ENCODE measurements at regions not wholly inside any gene's neighbourhood (a gene's known extent, or its start where the extent isn't known, plus 50 kb on each side); places are given as distances from the start of the nearest gene placed in this dataset.

DNA sequence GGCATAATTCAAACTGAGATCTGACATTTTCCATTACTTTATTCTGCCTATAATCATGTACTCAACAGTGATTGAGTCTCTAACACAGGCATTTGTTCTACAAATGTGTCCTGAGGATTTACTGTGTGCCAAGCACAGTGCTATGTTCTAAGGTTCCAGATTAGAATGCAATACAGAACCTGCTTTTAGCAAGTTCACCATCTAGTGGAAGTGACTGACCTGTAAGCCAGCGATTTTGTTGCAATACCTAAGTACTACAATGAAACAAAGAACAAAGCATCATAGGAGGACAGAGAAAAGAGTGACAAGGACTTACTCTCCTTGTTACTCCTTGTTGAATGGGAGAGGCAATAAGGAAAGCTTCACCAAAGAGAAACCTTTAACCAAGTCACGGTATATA lies 348.1 kb downstream of the ELAVL2 start:
- DNase-seq (no peak), ATAC-seq (no peak)
- Mint-ChIP-seq H3K9me3 (peaks cover 20 to 21% of the 10 kb centered on the region in 2 donors), H3K27me3 (ENCODE audit: low read depth in 2 of 2) (no peaks in the 10 kb centered on the region), H3K27ac (no peak overlapping the region), H3K4me3 (no peak overlapping the region), H3K4me1 (no peaks in the 10 kb centered on the region), H3K36me3 (peaks cover 7% of the 10 kb centered on the region)
- Histone ChIP-seq H3K27me3 (ENCODE audit: control insufficient read depth, insufficient read depth, low read length) (no peaks in the 10 kb centered on the region), H3K9me3 (ENCODE audit: control insufficient read depth, insufficient read depth, low read length) (peaks cover 4% of the 10 kb centered on the region), H3K4me3 (ENCODE audit: low read length) (no peak overlapping the region), H3K27ac (ENCODE audit: low read length) (no peak overlapping the region), H3K4me1 (ENCODE audit: control insufficient read depth, insufficient read depth, low read length) (no peaks in the 10 kb centered on the region), H3K36me3 (ENCODE audit: control insufficient read depth, insufficient read depth, low read length) (no peaks in the 10 kb centered on the region)
- TF ChIP-seq, protein P1, sequence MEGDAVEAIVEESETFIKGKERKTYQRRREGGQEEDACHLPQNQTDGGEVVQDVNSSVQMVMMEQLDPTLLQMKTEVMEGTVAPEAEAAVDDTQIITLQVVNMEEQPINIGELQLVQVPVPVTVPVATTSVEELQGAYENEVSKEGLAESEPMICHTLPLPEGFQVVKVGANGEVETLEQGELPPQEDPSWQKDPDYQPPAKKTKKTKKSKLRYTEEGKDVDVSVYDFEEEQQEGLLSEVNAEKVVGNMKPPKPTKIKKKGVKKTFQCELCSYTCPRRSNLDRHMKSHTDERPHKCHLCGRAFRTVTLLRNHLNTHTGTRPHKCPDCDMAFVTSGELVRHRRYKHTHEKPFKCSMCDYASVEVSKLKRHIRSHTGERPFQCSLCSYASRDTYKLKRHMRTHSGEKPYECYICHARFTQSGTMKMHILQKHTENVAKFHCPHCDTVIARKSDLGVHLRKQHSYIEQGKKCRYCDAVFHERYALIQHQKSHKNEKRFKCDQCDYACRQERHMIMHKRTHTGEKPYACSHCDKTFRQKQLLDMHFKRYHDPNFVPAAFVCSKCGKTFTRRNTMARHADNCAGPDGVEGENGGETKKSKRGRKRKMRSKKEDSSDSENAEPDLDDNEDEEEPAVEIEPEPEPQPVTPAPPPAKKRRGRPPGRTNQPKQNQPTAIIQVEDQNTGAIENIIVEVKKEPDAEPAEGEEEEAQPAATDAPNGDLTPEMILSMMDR (IDR thresholded peaks at IDR 0.05): no peak
- 94% methylated on average over 2 of the region's 2 CpGs for WGBS (ENCODE audit: insufficient coverage)
- intact Hi-C loops (cut with micrococcal nuclease): no loop called here

DNA sequence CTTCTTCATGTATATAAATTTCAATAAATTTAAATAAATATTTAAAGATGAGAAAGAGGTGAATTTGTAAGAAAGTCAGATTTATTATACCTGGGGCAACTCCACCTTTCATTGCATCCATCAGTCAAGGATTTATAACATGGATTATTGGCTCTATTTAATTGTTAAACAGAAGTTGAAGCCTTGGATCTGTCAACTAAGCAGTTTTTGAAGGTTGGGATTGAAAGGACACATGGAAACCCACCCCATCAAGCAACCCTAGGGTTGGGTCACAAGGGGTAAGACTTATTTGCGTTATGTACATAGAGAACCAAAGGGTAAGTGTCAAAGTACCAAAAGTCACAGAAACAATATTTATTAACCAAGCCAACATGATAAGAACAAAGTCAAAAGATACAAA lies 342.5 kb downstream of the ELAVL2 start:
- no peak overlapping the region for H3K27ac ChIP-seq (ENCODE audit: low read length)
- H3K4me1 ChIP-seq (ENCODE audit: control insufficient read depth, insufficient read depth, low read length): no peaks in the 10 kb centered on the region
- no peaks in the 10 kb centered on the region for H3K27me3 ChIP-seq (ENCODE audit: control insufficient read depth, insufficient read depth, low read length)
- no peak for ATAC-seq
- H3K9me3 ChIP-seq (ENCODE audit: control insufficient read depth, insufficient read depth, low read length): peaks cover under 1% of the 10 kb centered on the region
- no peak overlapping the region for H3K4me3 Mint-ChIP-seq
- TF ChIP-seq, protein P1 (IDR thresholded peaks at IDR 0.05): no peak
- H3K4me3 ChIP-seq (ENCODE audit: low read length): no peak overlapping the region
- peaks cover 14% of the 10 kb centered on the region for H3K36me3 Mint-ChIP-seq
- peaks cover 15 to 21% of the 10 kb centered on the region in 2 donors for H3K9me3 Mint-ChIP-seq
- H3K27me3 Mint-ChIP-seq (ENCODE audit: low read depth in 2 of 2): no peaks in the 10 kb centered on the region
- no peak for DNase-seq
- no peak overlapping the region for H3K27ac Mint-ChIP-seq
- intact Hi-C loops (cut with micrococcal nuclease): no loop called here
- no peaks in the 10 kb centered on the region for H3K4me1 Mint-ChIP-seq
- 100% methylated on average over 1 of the region's 1 CpG for WGBS (ENCODE audit: insufficient coverage)
- no peaks in the 10 kb centered on the region for H3K36me3 ChIP-seq (ENCODE audit: control insufficient read depth, insufficient read depth, low read length)

DNA sequence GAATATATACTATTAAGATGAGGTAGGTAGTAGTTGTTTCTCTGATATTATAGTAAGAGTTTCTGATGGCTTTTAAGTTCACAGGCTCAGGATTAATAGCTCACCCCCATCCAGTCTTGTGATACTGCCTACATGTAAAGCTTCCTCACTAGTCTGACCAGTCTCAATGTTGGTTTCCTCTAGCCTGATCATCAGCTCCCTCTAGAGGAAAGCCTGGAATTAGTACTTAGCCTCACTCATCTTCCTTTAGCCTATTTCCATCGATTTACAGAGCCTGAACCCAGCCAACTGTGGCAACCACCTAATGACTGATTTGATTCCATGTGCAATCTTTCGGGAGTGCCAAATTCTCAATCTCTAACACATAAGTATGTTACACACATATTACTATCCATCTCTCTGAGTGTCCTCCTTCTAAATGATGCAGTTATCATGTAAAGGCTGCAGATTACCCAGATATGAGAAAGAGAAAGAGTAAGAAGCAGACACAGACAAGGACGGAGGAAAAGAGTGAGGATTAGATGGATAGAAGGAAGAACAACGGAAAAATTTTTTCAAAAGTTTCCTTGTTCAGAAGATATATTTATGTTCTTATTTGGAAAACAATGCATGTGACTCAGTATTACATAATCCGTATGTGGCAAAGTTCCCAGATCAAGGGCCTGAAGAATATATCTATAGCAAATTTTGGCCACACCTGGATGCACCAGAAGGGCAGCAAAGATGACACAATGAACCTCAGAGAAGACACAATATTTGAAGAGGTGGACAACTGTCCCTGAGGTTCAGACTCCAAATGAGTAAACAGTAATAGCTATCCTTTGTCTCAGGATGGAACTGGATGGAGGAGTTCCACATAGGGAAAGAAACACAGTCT lies 333.7 kb downstream of the ELAVL2 start:
- WGBS (ENCODE audit: insufficient coverage): 59% methylated on average over 5 of the region's 5 CpGs
- DNase-seq (no peak), ATAC-seq (no peak)
- Mint-ChIP-seq H3K36me3 (no peaks in the 10 kb centered on the region), H3K4me3 (no peak overlapping the region), H3K27me3 (ENCODE audit: low read depth in 2 of 2) (no peaks in the 10 kb centered on the region), H3K27ac (no peak overlapping the region), H3K9me3 (peaks cover 4 to 5% of the 10 kb centered on the region in 2 donors), H3K4me1 (no peaks in the 10 kb centered on the region)
- TF ChIP-seq, protein P1 (IDR thresholded peaks at IDR 0.05): no peak
- Histone ChIP-seq H3K4me1 (ENCODE audit: control insufficient read depth, insufficient read depth, low read length) (no peaks in the 10 kb centered on the region), H3K9me3 (ENCODE audit: control insufficient read depth, insufficient read depth, low read length) (peaks cover 7% of the 10 kb centered on the region), H3K4me3 (ENCODE audit: low read length) (no peak overlapping the region), H3K27me3 (ENCODE audit: control insufficient read depth, insufficient read depth, low read length) (no peaks in the 10 kb centered on the region), H3K27ac (ENCODE audit: low read length) (no peak overlapping the region), H3K36me3 (ENCODE audit: control insufficient read depth, insufficient read depth, low read length) (no peaks in the 10 kb centered on the region)
- intact Hi-C loops (cut with micrococcal nuclease): no loop called here

DNA sequence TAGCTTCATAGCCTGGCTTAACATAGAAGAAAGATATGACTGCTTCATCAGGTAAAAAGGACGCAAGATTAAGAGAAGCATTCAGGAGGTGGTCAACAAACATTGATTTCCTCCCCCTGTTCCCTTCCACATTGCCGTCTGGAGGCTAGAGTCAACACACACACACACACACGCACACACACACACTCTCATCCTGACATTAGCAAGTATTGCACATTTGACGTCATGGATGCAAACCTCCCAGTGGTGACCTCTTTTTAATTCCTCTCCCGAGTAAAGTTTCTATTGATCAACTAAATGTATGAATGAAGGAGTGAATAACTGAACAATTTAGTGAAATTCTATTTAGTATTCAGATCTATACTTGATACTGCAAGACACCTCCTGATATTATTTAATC lies 332.8 kb downstream of the ELAVL2 start:
- no peak overlapping the region for H3K4me3 Mint-ChIP-seq
- DNase-seq (no peak), ATAC-seq (no peak)
- H3K9me3 ChIP-seq (ENCODE audit: control insufficient read depth, insufficient read depth, low read length): peaks cover 7% of the 10 kb centered on the region
- TF ChIP-seq, protein P1 (IDR thresholded peaks at IDR 0.05): no peak
- H3K4me1 Mint-ChIP-seq: no peaks in the 10 kb centered on the region
- H3K4me3 ChIP-seq (ENCODE audit: low read length): no peak overlapping the region
- intact Hi-C loops (cut with micrococcal nuclease): no loop called here
- H3K4me1 ChIP-seq (ENCODE audit: control insufficient read depth, insufficient read depth, low read length): no peaks in the 10 kb centered on the region
- peaks cover 2 to 6% of the 10 kb centered on the region in 2 donors for H3K9me3 Mint-ChIP-seq
- H3K36me3 ChIP-seq (ENCODE audit: control insufficient read depth, insufficient read depth, low read length): no peaks in the 10 kb centered on the region
- no peaks in the 10 kb centered on the region for H3K27me3 Mint-ChIP-seq (ENCODE audit: low read depth in 2 of 2)
- H3K36me3 Mint-ChIP-seq: no peaks in the 10 kb centered on the region
- H3K27me3 ChIP-seq (ENCODE audit: control insufficient read depth, insufficient read depth, low read length): no peaks in the 10 kb centered on the region
- no peak overlapping the region for H3K27ac ChIP-seq (ENCODE audit: low read length)
- 56% methylated on average over 4 of the region's 5 CpGs for WGBS (ENCODE audit: insufficient coverage)
- no peak overlapping the region for H3K27ac Mint-ChIP-seq
